ENCODE measurements at regions not wholly inside any gene's neighbourhood (a gene's known extent, or its start where the extent isn't known, plus 50 kb on each side); places are given as distances from the start of the nearest gene placed in this dataset.

DNA sequence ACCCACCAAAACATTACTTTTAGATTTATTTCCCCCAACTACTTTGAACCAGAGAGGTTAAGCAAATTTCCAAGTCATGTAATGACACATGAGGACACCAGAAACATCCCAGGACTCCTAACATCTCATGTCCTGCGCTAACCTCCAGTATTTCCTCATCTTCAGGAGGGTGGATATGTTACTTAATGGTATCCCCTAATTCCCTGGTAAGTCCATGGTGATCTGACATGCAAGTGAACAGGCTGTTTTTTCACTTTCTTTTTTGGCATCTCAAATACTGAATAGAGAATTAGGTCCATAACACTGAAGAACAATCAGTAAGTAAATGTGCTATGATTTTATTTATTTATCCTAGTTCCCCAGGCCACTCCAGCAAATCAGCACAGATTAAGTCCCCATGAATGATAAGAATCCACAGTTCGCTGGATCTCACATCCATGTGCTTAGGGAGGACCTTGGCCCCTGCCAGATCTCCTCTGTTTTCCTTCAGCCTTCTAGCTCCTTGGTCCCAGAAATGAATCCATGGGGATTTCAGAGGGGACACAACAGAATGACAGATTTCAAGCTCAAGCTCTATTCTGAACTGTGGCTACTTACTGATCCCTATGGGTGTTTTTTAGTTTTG is 334.6 kb downstream of the CDC5L start:
- H3K4me3 ChIP-seq: no peak overlapping the region
- H3K4me1 ChIP-seq (ENCODE audit: insufficient read depth): no peaks in the 10 kb centered on the region
- no peaks in the 10 kb centered on the region for H3K9me3 ChIP-seq
- 85 to 90% (median 87%) methylated on average over 2 of the region's 2 CpGs for WGBS, 3 donors
- H3K27me3 ChIP-seq: no peaks in the 10 kb centered on the region
- DNase-seq: no peak
- H3K27ac ChIP-seq: no peak overlapping the region
- H3K36me3 ChIP-seq: no peaks in the 10 kb centered on the region
- TF ChIP-seq EP300 (IDR thresholded peaks at IDR 0.05): no peak
- TF ChIP-seq, protein P1, sequence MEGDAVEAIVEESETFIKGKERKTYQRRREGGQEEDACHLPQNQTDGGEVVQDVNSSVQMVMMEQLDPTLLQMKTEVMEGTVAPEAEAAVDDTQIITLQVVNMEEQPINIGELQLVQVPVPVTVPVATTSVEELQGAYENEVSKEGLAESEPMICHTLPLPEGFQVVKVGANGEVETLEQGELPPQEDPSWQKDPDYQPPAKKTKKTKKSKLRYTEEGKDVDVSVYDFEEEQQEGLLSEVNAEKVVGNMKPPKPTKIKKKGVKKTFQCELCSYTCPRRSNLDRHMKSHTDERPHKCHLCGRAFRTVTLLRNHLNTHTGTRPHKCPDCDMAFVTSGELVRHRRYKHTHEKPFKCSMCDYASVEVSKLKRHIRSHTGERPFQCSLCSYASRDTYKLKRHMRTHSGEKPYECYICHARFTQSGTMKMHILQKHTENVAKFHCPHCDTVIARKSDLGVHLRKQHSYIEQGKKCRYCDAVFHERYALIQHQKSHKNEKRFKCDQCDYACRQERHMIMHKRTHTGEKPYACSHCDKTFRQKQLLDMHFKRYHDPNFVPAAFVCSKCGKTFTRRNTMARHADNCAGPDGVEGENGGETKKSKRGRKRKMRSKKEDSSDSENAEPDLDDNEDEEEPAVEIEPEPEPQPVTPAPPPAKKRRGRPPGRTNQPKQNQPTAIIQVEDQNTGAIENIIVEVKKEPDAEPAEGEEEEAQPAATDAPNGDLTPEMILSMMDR (IDR thresholded peaks at IDR 0.05): no peak
- TF ChIP-seq POLR2A (IDR thresholded peaks at IDR 0.05): no peak
- intact Hi-C loops (cut with DNase I): no loop called here

DNA sequence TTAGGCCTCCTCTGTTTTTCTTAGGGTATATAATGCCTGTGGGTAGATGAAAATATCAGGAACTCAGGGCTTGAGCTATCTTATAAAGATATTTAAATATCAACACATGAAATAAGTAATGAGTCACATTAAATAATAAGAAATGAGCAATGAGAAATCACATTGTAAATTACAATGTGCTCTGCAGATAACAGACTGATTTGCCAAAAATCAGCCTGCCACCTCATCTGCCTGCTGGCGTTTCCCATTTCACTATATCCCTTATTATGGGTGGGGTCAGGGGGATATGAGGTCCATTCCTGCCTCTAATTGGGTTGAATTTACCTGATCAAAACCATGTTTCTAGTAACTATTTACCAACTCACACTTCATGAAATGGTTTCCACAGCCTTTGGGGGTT is 335.2 kb downstream of the CDC5L start:
- DNase-seq: no peak
- TF ChIP-seq, protein P1 (IDR thresholded peaks at IDR 0.05): no peak
- TF ChIP-seq EP300 (IDR thresholded peaks at IDR 0.05) (no peak), POLR2A (IDR thresholded peaks at IDR 0.05) (no peak)
- 84 to 93% (median 85%) methylated on average over 1 of the region's 1 CpG for WGBS, 3 donors
- H3K4me3 ChIP-seq: no peak overlapping the region
- no peak overlapping the region for H3K27ac ChIP-seq
- intact Hi-C loops (cut with DNase I): no loop called here
- H3K36me3 ChIP-seq: no peaks in the 10 kb centered on the region
- H3K27me3 ChIP-seq: no peaks in the 10 kb centered on the region
- no peaks in the 10 kb centered on the region for H3K4me1 ChIP-seq (ENCODE audit: insufficient read depth)
- no peaks in the 10 kb centered on the region for H3K9me3 ChIP-seq

DNA sequence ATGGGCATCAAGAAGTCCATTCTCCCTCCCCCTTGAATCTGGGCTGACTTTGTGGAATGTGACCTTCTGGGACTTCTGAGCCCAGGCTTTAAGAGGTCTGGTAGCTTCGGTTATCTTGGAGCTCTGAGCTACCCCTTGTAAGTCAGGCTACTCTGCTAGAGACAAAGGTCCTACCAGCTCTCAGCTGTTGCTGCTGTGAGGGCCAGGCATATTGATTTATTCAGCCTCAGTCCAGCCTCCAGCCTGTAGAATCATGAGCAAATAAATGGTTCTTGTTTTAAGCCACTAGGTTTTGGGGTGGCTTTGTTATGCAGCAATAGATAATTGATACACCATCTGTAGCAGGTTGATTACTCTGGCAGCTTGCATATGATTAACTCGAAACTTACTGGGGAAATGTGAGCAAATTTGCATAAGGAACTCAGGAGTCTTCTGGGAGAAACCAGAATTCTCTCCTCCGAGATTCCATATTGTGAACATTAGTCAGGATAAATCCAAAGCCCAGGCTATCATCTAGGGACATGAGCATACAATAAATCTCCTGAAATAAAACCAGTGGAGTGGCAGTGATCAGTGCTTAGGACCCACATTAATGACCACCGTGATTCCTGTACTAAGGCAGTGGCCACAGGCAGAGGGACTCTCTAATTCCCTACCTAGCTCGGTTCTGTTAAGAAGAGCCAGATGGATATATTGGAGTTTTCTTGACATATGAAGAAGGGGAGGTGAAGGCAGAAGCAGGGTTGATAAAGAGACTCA is 336.1 kb downstream of the CDC5L start:
- H3K9me3 ChIP-seq: no peaks in the 10 kb centered on the region
- WGBS, 3 donors: 81 to 86% (median 82%) methylated on average over 5 of the region's 5 CpGs
- H3K36me3 ChIP-seq: no peaks in the 10 kb centered on the region
- no peak overlapping the region for H3K27ac ChIP-seq
- DNase-seq: no peak
- no peak for TF ChIP-seq POLR2A (IDR thresholded peaks at IDR 0.05)
- TF ChIP-seq EP300 (IDR thresholded peaks at IDR 0.05): no peak
- TF ChIP-seq, protein P1 (IDR thresholded peaks at IDR 0.05): no peak
- intact Hi-C loops (cut with DNase I): no loop called here
- no peak overlapping the region for H3K4me3 ChIP-seq
- no peaks in the 10 kb centered on the region for H3K4me1 ChIP-seq (ENCODE audit: insufficient read depth)
- no peaks in the 10 kb centered on the region for H3K27me3 ChIP-seq

DNA sequence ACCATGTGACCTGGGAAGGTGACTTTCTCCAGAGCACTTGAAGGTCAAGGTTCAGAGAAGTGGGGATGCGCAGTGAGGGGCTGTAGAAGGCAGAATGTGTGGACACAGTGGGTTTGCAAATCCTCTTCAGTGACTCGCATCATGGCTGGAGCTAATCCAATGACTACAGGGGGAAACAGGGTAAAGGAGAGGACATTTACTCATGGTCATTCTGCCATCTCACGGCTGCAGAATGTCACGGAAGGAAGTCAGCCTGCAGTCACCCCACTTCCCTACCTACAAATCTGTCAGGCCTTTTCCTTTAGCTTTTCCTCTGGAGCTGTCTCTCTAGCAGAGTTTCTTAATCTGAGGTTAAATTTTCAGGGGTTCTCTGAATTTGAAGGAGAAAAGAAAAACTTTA is 337.6 kb downstream of the CDC5L start:
- TF ChIP-seq, protein P1 (IDR thresholded peaks at IDR 0.05): no peak
- TF ChIP-seq POLR2A (IDR thresholded peaks at IDR 0.05) (no peak), EP300 (IDR thresholded peaks at IDR 0.05) (no peak)
- no peaks in the 10 kb centered on the region for H3K4me1 ChIP-seq (ENCODE audit: insufficient read depth)
- H3K27me3 ChIP-seq: no peaks in the 10 kb centered on the region
- H3K9me3 ChIP-seq: no peaks in the 10 kb centered on the region
- 77 to 83% (median 82%) methylated on average over 4 of the region's 4 CpGs for WGBS, 3 donors
- no peaks in the 10 kb centered on the region for H3K36me3 ChIP-seq
- no peak overlapping the region for H3K4me3 ChIP-seq
- intact Hi-C loops (cut with DNase I): no loop called here
- H3K27ac ChIP-seq: no peak overlapping the region
- no peak for DNase-seq
